ENCODE measurements at regions not wholly inside any gene's neighbourhood (a gene's known extent, or its start where the extent isn't known, plus 50 kb on each side); places are given as distances from the start of the nearest gene placed in this dataset.

DNA sequence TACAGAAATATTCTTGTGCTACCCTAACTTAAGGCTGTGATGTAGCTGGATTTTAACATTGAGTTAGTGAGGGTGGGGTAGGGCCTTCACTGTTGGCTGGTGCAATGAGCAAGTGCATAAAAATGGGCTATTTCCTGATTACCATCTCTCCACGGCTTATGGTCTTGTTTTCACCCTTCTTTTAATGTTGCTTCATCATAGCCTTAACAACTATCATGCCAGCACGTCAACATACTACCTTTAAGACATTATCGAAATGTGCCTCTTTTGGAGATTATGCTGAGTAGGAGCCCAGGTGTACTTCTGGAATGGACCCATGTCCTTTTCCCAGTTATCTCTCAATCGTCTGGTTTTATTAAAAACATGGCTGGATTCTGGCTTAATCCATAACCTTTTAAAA lies 350.9 kb upstream of the ACTBL2 start:
- H3K36me3 Mint-ChIP-seq, result no peaks in the 10 kb centered on the region
- H3K27ac Mint-ChIP-seq, result no peak overlapping the region
- no peaks in the 10 kb centered on the region for H3K4me1 Mint-ChIP-seq
- H3K27me3 Mint-ChIP-seq, result no peaks in the 10 kb centered on the region
- no peak for ATAC-seq
- no peaks in the 10 kb centered on the region for H3K9me3 Mint-ChIP-seq
- no peak overlapping the region for H3K4me3 Mint-ChIP-seq

GRCh38 chr5:57832875-57833274 lies 350.3 kb upstream of the ACTBL2 start:
- Mint-ChIP-seq H3K9me3 (no peaks in the 10 kb centered on the region), H3K4me1 (no peaks in the 10 kb centered on the region), H3K36me3 (no peaks in the 10 kb centered on the region), H3K4me3 (no peak overlapping the region), H3K27me3 (no peaks in the 10 kb centered on the region), H3K27ac (no peak overlapping the region)
- ATAC-seq, result no peak

DNA sequence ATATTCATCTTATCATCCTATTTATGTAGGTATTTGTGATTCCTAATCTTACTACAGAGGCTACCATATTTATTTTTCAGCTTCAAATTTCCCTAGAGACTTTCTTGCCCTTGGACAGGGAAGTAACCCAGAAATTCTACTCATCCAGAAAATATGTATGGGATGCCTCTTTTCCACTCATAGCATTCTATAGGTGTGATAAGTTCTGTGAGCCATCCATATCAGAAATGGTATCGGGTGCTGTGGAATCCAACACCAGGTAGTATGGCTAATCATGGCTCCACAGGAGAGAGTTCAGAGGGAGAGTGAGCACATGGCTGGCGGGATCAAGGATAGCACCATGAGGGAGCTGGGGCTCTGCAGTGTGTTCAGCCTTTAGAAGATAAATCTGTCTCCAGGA lies 349.3 kb upstream of the ACTBL2 start:
- Mint-ChIP-seq H3K36me3 (no peaks in the 10 kb centered on the region), H3K27ac (no peak overlapping the region), H3K9me3 (no peaks in the 10 kb centered on the region), H3K4me1 (no peaks in the 10 kb centered on the region), H3K27me3 (no peaks in the 10 kb centered on the region), H3K4me3 (no peak overlapping the region)
- ATAC-seq, result no peak

GRCh38 chr5:57831090-57831489 lies 348.5 kb upstream of the ACTBL2 start:
- Mint-ChIP-seq H3K9me3 (no peaks in the 10 kb centered on the region), H3K4me3 (no peak overlapping the region), H3K27me3 (no peaks in the 10 kb centered on the region), H3K36me3 (no peaks in the 10 kb centered on the region), H3K27ac (no peak overlapping the region), H3K4me1 (no peaks in the 10 kb centered on the region)
- ATAC-seq, result no peak

GRCh38 chr5:57828221-57828620 lies 345.6 kb upstream of the ACTBL2 start:
- H3K9me3 Mint-ChIP-seq, result no peaks in the 10 kb centered on the region
- no peak for ATAC-seq
- no peaks in the 10 kb centered on the region for H3K4me1 Mint-ChIP-seq
- no peak overlapping the region for H3K4me3 Mint-ChIP-seq
- no peaks in the 10 kb centered on the region for H3K36me3 Mint-ChIP-seq
- H3K27me3 Mint-ChIP-seq, result no peaks in the 10 kb centered on the region
- no peak overlapping the region for H3K27ac Mint-ChIP-seq

GRCh38 chr5:57825031-57825686 lies 342.5 kb upstream of the ACTBL2 start:
- Mint-ChIP-seq H3K36me3 (no peaks in the 10 kb centered on the region), H3K4me1 (no peaks in the 10 kb centered on the region), H3K4me3 (no peak overlapping the region), H3K27me3 (no peaks in the 10 kb centered on the region), H3K27ac (no peak overlapping the region), H3K9me3 (no peaks in the 10 kb centered on the region)
- ATAC-seq, result no peak

DNA sequence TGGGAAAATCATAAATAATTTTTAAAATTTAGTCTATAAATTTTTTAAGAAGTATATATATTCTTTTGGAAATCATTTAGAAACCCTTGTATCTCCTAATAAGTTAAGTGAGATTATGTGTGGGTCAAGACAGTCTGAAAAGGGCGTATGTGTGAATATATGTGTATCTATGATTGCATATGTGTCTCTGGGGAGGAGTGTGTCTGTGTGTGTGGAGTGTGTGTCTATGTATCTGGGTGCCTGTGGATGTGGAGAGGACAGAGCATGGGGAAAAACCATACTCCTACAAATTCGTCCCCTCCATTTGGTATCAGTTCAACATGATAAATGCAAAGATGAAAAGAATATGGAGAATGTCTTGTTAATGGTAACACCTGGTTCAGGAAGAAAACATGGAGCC lies 342.0 kb upstream of the ACTBL2 start:
- H3K9me3 Mint-ChIP-seq, result no peaks in the 10 kb centered on the region

DNA sequence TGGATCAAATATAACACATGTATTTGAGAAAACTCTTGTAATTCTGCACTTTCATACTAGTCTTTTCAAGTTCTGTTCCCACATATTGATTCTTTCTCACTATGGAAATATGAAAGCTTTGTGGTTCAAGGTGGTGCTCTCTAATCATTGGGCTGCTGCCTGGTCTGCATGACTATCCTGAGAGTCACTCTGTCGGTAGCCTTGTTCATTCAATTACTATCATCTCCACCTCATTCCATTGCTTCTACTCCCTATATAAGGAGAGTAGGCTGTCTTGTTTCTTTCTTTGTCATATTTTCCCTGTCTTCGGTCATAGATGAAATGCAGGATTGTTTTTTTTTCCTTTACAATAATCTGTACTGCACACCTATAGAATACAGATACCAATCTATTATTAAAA lies 341.4 kb upstream of the ACTBL2 start:
- Mint-ChIP-seq H3K4me1 (no peaks in the 10 kb centered on the region), H3K36me3 (no peaks in the 10 kb centered on the region), H3K27me3 (no peaks in the 10 kb centered on the region), H3K27ac (no peak overlapping the region), H3K4me3 (no peak overlapping the region), H3K9me3 (no peaks in the 10 kb centered on the region)
- ATAC-seq, result no peak

More for the DNA sequence above, 342.0 kb upstream of the ACTBL2 start:
- ATAC-seq, result no peak
- Mint-ChIP-seq H3K27ac (no peak overlapping the region), H3K4me3 (no peak overlapping the region), H3K36me3 (no peaks in the 10 kb centered on the region), H3K27me3 (no peaks in the 10 kb centered on the region), H3K4me1 (no peaks in the 10 kb centered on the region)

GRCh38 chr5:57822651-57823050 lies 340.0 kb upstream of the ACTBL2 start:
- H3K27me3 Mint-ChIP-seq, result no peaks in the 10 kb centered on the region
- no peak overlapping the region for H3K27ac Mint-ChIP-seq
- H3K36me3 Mint-ChIP-seq, result no peaks in the 10 kb centered on the region
- no peaks in the 10 kb centered on the region for H3K9me3 Mint-ChIP-seq
- ATAC-seq, result no peak
- H3K4me1 Mint-ChIP-seq, result no peaks in the 10 kb centered on the region
- no peak overlapping the region for H3K4me3 Mint-ChIP-seq

DNA sequence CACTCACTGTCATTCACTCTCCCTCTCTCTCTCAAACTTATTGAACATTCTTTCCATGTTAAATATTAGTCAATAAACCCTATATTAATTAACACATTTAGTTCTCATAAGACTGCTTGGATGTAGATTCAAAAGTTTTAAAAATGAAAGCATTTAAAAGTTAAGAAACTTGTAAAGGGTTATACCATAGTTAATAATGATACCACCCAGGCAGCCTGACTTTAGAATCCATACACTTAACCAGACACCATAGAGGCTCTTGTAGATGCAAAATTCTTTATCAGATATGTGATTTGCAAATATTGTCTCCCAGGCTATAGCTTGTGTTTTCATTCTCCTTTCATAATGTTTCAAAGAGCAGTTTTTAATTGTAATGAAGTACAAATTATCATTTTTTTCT lies 335.8 kb upstream of the ACTBL2 start:
- H3K36me3 Mint-ChIP-seq, result no peaks in the 10 kb centered on the region
- H3K9me3 Mint-ChIP-seq, result no peaks in the 10 kb centered on the region
- H3K27me3 Mint-ChIP-seq, result no peaks in the 10 kb centered on the region
- H3K4me1 Mint-ChIP-seq, result no peaks in the 10 kb centered on the region
- no peak for ATAC-seq
- no peak overlapping the region for H3K4me3 Mint-ChIP-seq
- no peak overlapping the region for H3K27ac Mint-ChIP-seq

GRCh38 chr5:57817924-57818323 lies 335.3 kb upstream of the ACTBL2 start:
- Mint-ChIP-seq H3K27ac (no peak overlapping the region), H3K4me3 (no peak overlapping the region), H3K27me3 (no peaks in the 10 kb centered on the region), H3K36me3 (no peaks in the 10 kb centered on the region), H3K9me3 (no peaks in the 10 kb centered on the region), H3K4me1 (no peaks in the 10 kb centered on the region)
- ATAC-seq, result no peak

- no peaks in the 10 kb centered on the region for H3K36me3 Mint-ChIP-seq
- H3K4me3 Mint-ChIP-seq, result no peak overlapping the region
- no peaks in the 10 kb centered on the region for H3K27me3 Mint-ChIP-seq
- no peak for ATAC-seq
- no peaks in the 10 kb centered on the region for H3K4me1 Mint-ChIP-seq
- no peak overlapping the region for H3K27ac Mint-ChIP-seq
- no peaks in the 10 kb centered on the region for H3K9me3 Mint-ChIP-seq
These were observed 334.4 kb upstream of the ACTBL2 start for GRCh38 chr5:57817001-57817453.

GRCh38 chr5:57816108-57816507 lies 333.5 kb upstream of the ACTBL2 start:
- H3K4me1 Mint-ChIP-seq, result no peaks in the 10 kb centered on the region
- H3K36me3 Mint-ChIP-seq, result no peaks in the 10 kb centered on the region
- no peaks in the 10 kb centered on the region for H3K9me3 Mint-ChIP-seq
- H3K27ac Mint-ChIP-seq, result no peak overlapping the region
- H3K27me3 Mint-ChIP-seq, result no peaks in the 10 kb centered on the region
- H3K4me3 Mint-ChIP-seq, result no peak overlapping the region
- ATAC-seq, result no peak

GRCh38 chr5:57805732-57806131 lies 323.1 kb upstream of the ACTBL2 start:
- Mint-ChIP-seq H3K36me3 (no peaks in the 10 kb centered on the region), H3K4me3 (no peak overlapping the region), H3K27me3 (peaks cover 19% of the 10 kb centered on the region), H3K9me3 (no peaks in the 10 kb centered on the region), H3K4me1 (no peaks in the 10 kb centered on the region), H3K27ac (no peak overlapping the region)
- ATAC-seq, result no peak

GRCh38 chr5:57805170-57805569 lies 322.6 kb upstream of the ACTBL2 start:
- no peaks in the 10 kb centered on the region for H3K4me1 Mint-ChIP-seq

DNA sequence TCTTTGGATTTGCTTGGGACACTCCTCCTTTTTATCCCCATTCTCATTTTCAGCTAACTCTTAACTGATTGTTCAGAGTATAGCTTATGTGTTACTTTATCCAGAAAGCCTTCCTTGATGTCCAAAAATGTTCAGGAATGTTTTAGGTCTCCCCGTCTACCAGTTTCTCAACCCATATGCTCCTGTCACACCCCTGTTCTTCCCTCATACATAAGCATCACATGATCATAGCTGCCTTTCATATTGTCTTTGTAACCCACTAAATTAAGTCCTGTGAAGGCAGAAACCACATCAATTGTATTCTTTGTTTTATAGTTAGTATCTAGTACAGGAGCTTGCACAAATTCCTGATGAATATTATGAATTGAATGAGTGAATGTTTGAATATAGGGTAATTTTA lies 321.9 kb upstream of the ACTBL2 start:
- ATAC-seq, result no peak
- no peaks in the 10 kb centered on the region for H3K36me3 Mint-ChIP-seq
- no peak overlapping the region for H3K4me3 Mint-ChIP-seq
- no peaks in the 10 kb centered on the region for H3K4me1 Mint-ChIP-seq
- H3K27me3 Mint-ChIP-seq, result peaks cover 19% of the 10 kb centered on the region
- H3K27ac Mint-ChIP-seq, result no peak overlapping the region
- H3K9me3 Mint-ChIP-seq, result no peaks in the 10 kb centered on the region

More at GRCh38 chr5:57805170-57805569, 322.6 kb upstream of the ACTBL2 start:
- no peaks in the 10 kb centered on the region for H3K9me3 Mint-ChIP-seq
- H3K27me3 Mint-ChIP-seq, result peaks cover 19% of the 10 kb centered on the region
- no peak overlapping the region for H3K4me3 Mint-ChIP-seq
- ATAC-seq, result no peak
- H3K27ac Mint-ChIP-seq, result no peak overlapping the region
- H3K36me3 Mint-ChIP-seq, result no peaks in the 10 kb centered on the region

DNA sequence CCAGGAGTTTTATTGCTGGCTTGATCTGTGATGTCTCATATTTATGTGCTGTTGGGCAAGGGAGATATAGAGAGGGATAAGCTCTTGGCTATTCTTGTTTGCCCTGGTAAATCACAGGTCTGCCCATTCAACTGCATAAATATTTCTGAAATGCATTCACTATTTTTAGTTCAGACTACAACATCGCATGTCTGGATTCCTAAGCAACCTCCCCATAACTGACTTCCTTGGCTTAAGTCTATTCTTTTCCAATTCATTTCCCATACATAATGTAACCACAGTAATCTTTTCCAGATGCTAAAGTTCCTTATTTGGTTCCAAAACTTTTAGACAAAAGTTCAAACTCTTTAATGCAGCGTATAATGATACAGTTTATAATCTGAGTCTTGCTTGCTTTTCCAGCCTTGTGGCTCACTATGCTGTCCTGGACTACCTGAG lies 321.4 kb upstream of the ACTBL2 start:
- no peak overlapping the region for H3K27ac Mint-ChIP-seq
- no peak for ATAC-seq
- H3K27me3 Mint-ChIP-seq, result peaks cover 19% of the 10 kb centered on the region
- no peaks in the 10 kb centered on the region for H3K9me3 Mint-ChIP-seq
- no peaks in the 10 kb centered on the region for H3K4me1 Mint-ChIP-seq
- no peak overlapping the region for H3K4me3 Mint-ChIP-seq
- no peaks in the 10 kb centered on the region for H3K36me3 Mint-ChIP-seq
